ENCODE measurements at regions not wholly inside any gene's neighbourhood (a gene's known extent, or its start where the extent isn't known, plus 50 kb on each side); places are given as distances from the start of the nearest gene placed in this dataset.

GRCh38 chr6:164836486-164836885 lies 472.9 kb downstream of the C6orf118 start:
- H3K4me3 ChIP-seq (ENCODE audit: low read depth, low read length): no peak overlapping the region
- no peak for DNase-seq (ENCODE audit: low read depth)
- no peak for TF ChIP-seq CTCF (IDR thresholded peaks at IDR 0.05; ENCODE audit: low read depth, low read length, missing control alignments)

- TF ChIP-seq CTCF (IDR thresholded peaks at IDR 0.05; ENCODE audit: low read depth, low read length, missing control alignments): no peak
- no peak overlapping the region for H3K4me3 ChIP-seq (ENCODE audit: low read depth, low read length)
- no peak for DNase-seq (ENCODE audit: low read depth)
These were observed 477.0 kb downstream of the C6orf118 start for GRCh38 chr6:164832410-164832809.

- no peak for TF ChIP-seq CTCF (IDR thresholded peaks at IDR 0.05; ENCODE audit: low read depth, low read length, missing control alignments)
- no peak overlapping the region for H3K4me3 ChIP-seq (ENCODE audit: low read depth, low read length)
- DNase-seq (ENCODE audit: low read depth): no peak
These were observed 481.9 kb downstream of the C6orf118 start for GRCh38 chr6:164827537-164827936.

- no peak for DNase-seq (ENCODE audit: low read depth)
- TF ChIP-seq CTCF (IDR thresholded peaks at IDR 0.05; ENCODE audit: low read depth, low read length, missing control alignments): no peak
- no peak overlapping the region for H3K4me3 ChIP-seq (ENCODE audit: low read depth, low read length)
These were observed 482.5 kb downstream of the C6orf118 start for GRCh38 chr6:164826831-164827468.

- no peak overlapping the region for H3K4me3 ChIP-seq (ENCODE audit: low read depth, low read length)
- DNase-seq (ENCODE audit: low read depth): no peak
- no peak for TF ChIP-seq CTCF (IDR thresholded peaks at IDR 0.05; ENCODE audit: low read depth, low read length, missing control alignments)
These were observed 484.0 kb downstream of the C6orf118 start for GRCh38 chr6:164825386-164825785.

GRCh38 chr6:164817662-164818061 lies 491.7 kb downstream of the C6orf118 start:
- no peak for TF ChIP-seq CTCF (IDR thresholded peaks at IDR 0.05; ENCODE audit: low read depth, low read length, missing control alignments)
- H3K4me3 ChIP-seq (ENCODE audit: low read depth, low read length): no peak overlapping the region
- DNase-seq (ENCODE audit: low read depth): no peak

GRCh38 chr6:164812706-164813105 lies 496.7 kb downstream of the C6orf118 start:
- no peak for TF ChIP-seq CTCF (IDR thresholded peaks at IDR 0.05; ENCODE audit: low read depth, low read length, missing control alignments)
- DNase-seq (ENCODE audit: low read depth): no peak
- no peak overlapping the region for H3K4me3 ChIP-seq (ENCODE audit: low read depth, low read length)

Measured in GM12864 (cell line).